ENCODE measurements at regions not wholly inside any gene's neighbourhood (a gene's known extent, or its start where the extent isn't known, plus 50 kb on each side); places are given as distances from the start of the nearest gene placed in this dataset.

GRCh38 chr1:60196026-60196425, 122.5 kb upstream of the C1orf87 start:
- Histone ChIP-seq H3K4me1 (no peaks in the 10 kb centered on the region), H3K36me3 (no peaks in the 10 kb centered on the region), H3K4me3 (no peak overlapping the region), H3K27ac (no peak overlapping the region), H3K9me3 (no peaks in the 10 kb centered on the region), H3K27me3 (no peaks in the 10 kb centered on the region)
- TF ChIP-seq, protein P1, sequence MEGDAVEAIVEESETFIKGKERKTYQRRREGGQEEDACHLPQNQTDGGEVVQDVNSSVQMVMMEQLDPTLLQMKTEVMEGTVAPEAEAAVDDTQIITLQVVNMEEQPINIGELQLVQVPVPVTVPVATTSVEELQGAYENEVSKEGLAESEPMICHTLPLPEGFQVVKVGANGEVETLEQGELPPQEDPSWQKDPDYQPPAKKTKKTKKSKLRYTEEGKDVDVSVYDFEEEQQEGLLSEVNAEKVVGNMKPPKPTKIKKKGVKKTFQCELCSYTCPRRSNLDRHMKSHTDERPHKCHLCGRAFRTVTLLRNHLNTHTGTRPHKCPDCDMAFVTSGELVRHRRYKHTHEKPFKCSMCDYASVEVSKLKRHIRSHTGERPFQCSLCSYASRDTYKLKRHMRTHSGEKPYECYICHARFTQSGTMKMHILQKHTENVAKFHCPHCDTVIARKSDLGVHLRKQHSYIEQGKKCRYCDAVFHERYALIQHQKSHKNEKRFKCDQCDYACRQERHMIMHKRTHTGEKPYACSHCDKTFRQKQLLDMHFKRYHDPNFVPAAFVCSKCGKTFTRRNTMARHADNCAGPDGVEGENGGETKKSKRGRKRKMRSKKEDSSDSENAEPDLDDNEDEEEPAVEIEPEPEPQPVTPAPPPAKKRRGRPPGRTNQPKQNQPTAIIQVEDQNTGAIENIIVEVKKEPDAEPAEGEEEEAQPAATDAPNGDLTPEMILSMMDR (IDR thresholded peaks at IDR 0.05): no peak
- TF ChIP-seq POLR2A (IDR thresholded peaks at IDR 0.05) (no peak), EP300 (IDR thresholded peaks at IDR 0.05) (no peak), POLR2AphosphoS5 (IDR thresholded peaks at IDR 0.05) (no peak)
- 92 to 93% methylated on average over 1 of the region's 1 CpG for WGBS, 2 donors
- no peak for DNase-seq
- intact Hi-C loops (cut with DNase I): no loop called here

DNA sequence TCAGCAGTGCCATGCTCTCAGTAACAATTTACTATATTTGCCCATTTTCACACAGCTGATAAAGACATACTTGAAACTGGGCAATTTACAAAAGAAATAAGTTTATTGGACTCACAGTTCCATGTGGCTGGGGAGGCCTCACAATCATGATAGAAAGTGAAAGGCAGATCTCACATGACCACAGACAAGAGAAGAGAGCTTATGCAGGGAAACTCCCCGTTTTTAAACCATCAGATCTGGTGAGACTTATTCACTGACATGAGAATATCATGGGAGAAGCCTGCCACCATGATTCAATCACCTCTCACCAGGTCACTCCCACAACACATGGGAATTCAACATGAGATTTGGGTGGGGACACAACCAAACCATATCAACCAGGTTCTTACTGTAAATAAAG, 112.1 kb upstream of the C1orf87 start:
- Histone ChIP-seq H3K4me1 (no peaks in the 10 kb centered on the region), H3K36me3 (no peaks in the 10 kb centered on the region), H3K27me3 (no peaks in the 10 kb centered on the region), H3K9me3 (peaks cover 0 to 7% (median 1%) of the 10 kb centered on the region in 4 donors), H3K4me3 (no peak overlapping the region), H3K27ac (no peak overlapping the region)
- WGBS, 2 donors: 67 to 72% methylated on average over 1 of the region's 1 CpG
- intact Hi-C loops (cut with DNase I): no loop called here
- TF ChIP-seq EP300 (IDR thresholded peaks at IDR 0.05) (no peak), POLR2AphosphoS5 (IDR thresholded peaks at IDR 0.05) (no peak), POLR2A (IDR thresholded peaks at IDR 0.05) (no peak)
- TF ChIP-seq, protein P1 (IDR thresholded peaks at IDR 0.05): no peak
- no peak for DNase-seq

DNA sequence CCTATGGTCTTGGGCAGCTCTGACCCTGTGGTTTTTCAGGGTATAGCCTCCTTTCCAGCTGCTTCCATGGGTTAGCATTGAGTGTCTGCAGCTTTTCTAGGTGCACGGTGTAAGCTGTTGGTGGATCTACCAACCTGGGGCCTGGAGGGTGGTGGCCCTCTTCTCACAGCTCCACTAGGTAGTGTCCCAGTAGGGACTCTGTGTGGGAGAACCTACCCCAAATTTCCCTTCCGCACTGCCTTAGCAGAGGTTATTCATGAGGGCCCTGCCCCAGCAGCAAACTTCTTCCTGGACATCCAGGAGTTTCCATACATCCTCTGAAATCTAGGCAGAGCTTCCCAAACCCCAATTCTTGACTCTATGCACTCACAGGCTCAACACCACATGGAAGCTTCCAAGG, 111.0 kb upstream of the C1orf87 start:
- Histone ChIP-seq H3K4me1 (no peaks in the 10 kb centered on the region), H3K9me3 (peaks cover 0 to 7% (median 1%) of the 10 kb centered on the region in 4 donors), H3K27ac (no peak overlapping the region), H3K4me3 (no peak overlapping the region), H3K27me3 (no peaks in the 10 kb centered on the region), H3K36me3 (no peaks in the 10 kb centered on the region)
- intact Hi-C loops (cut with DNase I): no loop called here
- WGBS, 2 donors: 94 to 97% methylated on average over 2 of the region's 2 CpGs
- TF ChIP-seq, protein P1 (IDR thresholded peaks at IDR 0.05): no peak
- TF ChIP-seq EP300 (IDR thresholded peaks at IDR 0.05): no peak
- TF ChIP-seq POLR2AphosphoS5 (IDR thresholded peaks at IDR 0.05): no peak
- no peak for TF ChIP-seq POLR2A (IDR thresholded peaks at IDR 0.05)
- DNase-seq: no peak

GRCh38 chr1:60173729-60174505, 100.3 kb upstream of the C1orf87 start:
- intact Hi-C loops (cut with DNase I): no loop called here
- H3K4me3 ChIP-seq: no peak overlapping the region
- DNase-seq: no peak
- H3K27me3 ChIP-seq: no peaks in the 10 kb centered on the region
- WGBS, 2 donors: 72 to 80% methylated on average over 3 of the region's 3 CpGs
- H3K27ac ChIP-seq: no peak overlapping the region
- no peaks in the 10 kb centered on the region for H3K36me3 ChIP-seq
- TF ChIP-seq, protein P1 (IDR thresholded peaks at IDR 0.05): no peak
- TF ChIP-seq POLR2A (IDR thresholded peaks at IDR 0.05) (no peak), EP300 (IDR thresholded peaks at IDR 0.05) (no peak), POLR2AphosphoS5 (IDR thresholded peaks at IDR 0.05) (no peak)
- H3K9me3 ChIP-seq: no peaks in the 10 kb centered on the region
- no peaks in the 10 kb centered on the region for H3K4me1 ChIP-seq

GRCh38 chr1:60173006-60173405, 99.4 kb upstream of the C1orf87 start:
- WGBS, 2 donors: 95% methylated on average over 2 of the region's 2 CpGs
- H3K27ac ChIP-seq: no peak overlapping the region
- no peaks in the 10 kb centered on the region for H3K9me3 ChIP-seq
- H3K27me3 ChIP-seq: no peaks in the 10 kb centered on the region
- no peak for DNase-seq
- intact Hi-C loops (cut with DNase I): no loop called here
- no peaks in the 10 kb centered on the region for H3K4me1 ChIP-seq
- TF ChIP-seq POLR2AphosphoS5 (IDR thresholded peaks at IDR 0.05): no peak
- TF ChIP-seq, protein P1 (IDR thresholded peaks at IDR 0.05): no peak
- no peak for TF ChIP-seq POLR2A (IDR thresholded peaks at IDR 0.05)
- TF ChIP-seq EP300 (IDR thresholded peaks at IDR 0.05): no peak
- H3K36me3 ChIP-seq: no peaks in the 10 kb centered on the region
- no peak overlapping the region for H3K4me3 ChIP-seq
